HUES64 (cell line): ENCODE measurements at regions not wholly inside any gene's neighbourhood (a gene's known extent, or its start where the extent isn't known, plus 50 kb on each side); places are given as distances from the start of the nearest gene placed in this dataset.
"Not testable (repeated sequence)": the region's sequence is repeated elsewhere in the genome, so short reads cannot be mapped to it uniquely, and the experiment has no call there.

Experiments used
- H3K27ac ChIP-seq: 2 replicates; pipeline ENCODE4 v1.7.0; 2013; ENCODE audit warnings: low read depth, low read length, inconsistent platforms
- H3K27me3 ChIP-seq: 2 replicates; pipeline ENCODE4 v1.6.1; 2013; ENCODE audit warnings: mild to moderate bottlenecking, low read length; ENCODE audit not compliant: insufficient read depth
- H3K36me3 ChIP-seq: 2 replicates; pipeline ENCODE4 v1.6.1; 2013; ENCODE audit warnings: mild to moderate bottlenecking, low read length; ENCODE audit not compliant: insufficient read depth
- H3K4me1 ChIP-seq: 2 replicates; pipeline ENCODE4 v1.6.1; 2013; ENCODE audit warnings: mild to moderate bottlenecking, low read length, moderate library complexity; ENCODE audit not compliant: insufficient read depth
- H3K4me3 ChIP-seq: 2 replicates; pipeline ENCODE4 v1.5.1; 2013; ENCODE audit warnings: mild to moderate bottlenecking, low read length, moderate library complexity
- H3K9ac ChIP-seq: 2 replicates; pipeline ENCODE4 v1.6.1; 2013; ENCODE audit warnings: mild to moderate bottlenecking, low read depth, low read length
- H3K9me3 ChIP-seq: 2 replicates; pipeline ENCODE4 v1.6.1; 2013; ENCODE audit warnings: low read depth, low read length; ENCODE audit not compliant: insufficient read depth
- WGBS: fragments of 150-250, 120-280 bp; methylation state at CpG from one replicate; pipeline ENCODE4 v1.1.7; 2013; ENCODE audit warnings: missing lambda C conversion rate; 5-methylcytosine and 5-hydroxymethylcytosine counted together

GRCh38 chr11:19412070-19412469 lies 171.3 kb upstream of the E2F8 start:
- H3K4me3 ChIP-seq, H3K36me3 ChIP-seq, H3K9ac ChIP-seq, H3K27me3 ChIP-seq, H3K9me3 ChIP-seq, H3K4me1 ChIP-seq, H3K27ac ChIP-seq: not testable (repeated sequence)
- WGBS: 6% methylated on average over 3 of the region's 3 CpGs

DNA sequence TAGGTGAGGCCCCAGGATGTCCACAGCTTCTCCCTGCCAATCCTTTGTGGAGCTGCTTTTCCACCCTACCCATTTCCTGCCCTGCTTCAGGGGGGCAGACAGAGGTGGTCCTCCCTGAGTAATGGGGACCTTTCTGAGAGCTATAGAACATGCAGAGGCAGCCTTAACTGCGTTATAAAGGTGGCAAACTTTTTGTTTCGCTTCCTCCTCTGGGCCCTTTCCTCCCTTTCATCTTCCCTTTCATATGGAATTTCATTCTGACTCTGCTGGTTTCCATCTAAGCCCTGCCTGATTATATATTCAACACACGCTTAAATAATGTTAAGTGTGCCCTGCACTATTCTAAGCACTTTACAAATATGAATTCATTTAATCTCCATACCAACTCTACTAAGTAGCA lies 169.3 kb upstream of the E2F8 start:
- no peaks in the 10 kb centered on the region for H3K36me3 ChIP-seq
- no peaks in the 10 kb centered on the region for H3K27me3 ChIP-seq
- H3K4me1 ChIP-seq: peaks cover 3% of the 10 kb centered on the region; the same call in 1 of the 2 replicates
- 79% methylated on average over 3 of the region's 3 CpGs for WGBS
- no peaks in the 10 kb centered on the region for H3K9me3 ChIP-seq
- no peak overlapping the region for H3K27ac ChIP-seq
- H3K9ac ChIP-seq: no peak overlapping the region
- H3K4me3 ChIP-seq: no peak overlapping the region

- H3K36me3 ChIP-seq: no peaks in the 10 kb centered on the region
- H3K9ac ChIP-seq: no peak overlapping the region
- no peak overlapping the region for H3K27ac ChIP-seq
- no peaks in the 10 kb centered on the region for H3K27me3 ChIP-seq
- no peaks in the 10 kb centered on the region for H3K9me3 ChIP-seq
- 92% methylated on average over 3 of the region's 3 CpGs for WGBS
- peaks cover 3% of the 10 kb centered on the region; the same call in 1 of the 2 replicates for H3K4me1 ChIP-seq
- H3K4me3 ChIP-seq: no peak overlapping the region
Observed at GRCh38 chr11:19409307-19409706, 168.6 kb upstream of the E2F8 start.

GRCh38 chr11:19407677-19408270 lies 167.0 kb upstream of the E2F8 start:
- Histone ChIP-seq H3K4me1 (peaks cover 3% of the 10 kb centered on the region; the same call in 1 of the 2 replicates), H3K27ac (no peak overlapping the region), H3K36me3 (no peaks in the 10 kb centered on the region), H3K4me3 (no peak overlapping the region), H3K9ac (no peak overlapping the region), H3K9me3 (no peaks in the 10 kb centered on the region), H3K27me3 (no peaks in the 10 kb centered on the region)
- 92% methylated on average over 17 of the region's 17 CpGs for WGBS

- Histone ChIP-seq H3K9ac (no peak overlapping the region), H3K27ac (no peak overlapping the region), H3K9me3 (no peaks in the 10 kb centered on the region), H3K4me1 (no peaks in the 10 kb centered on the region), H3K36me3 (no peaks in the 10 kb centered on the region), H3K4me3 (no peak overlapping the region), H3K27me3 (no peaks in the 10 kb centered on the region)
- WGBS: 86% methylated on average over 4 of the region's 4 CpGs
Observed at GRCh38 chr11:19405966-19406365, 165.2 kb upstream of the E2F8 start.

DNA sequence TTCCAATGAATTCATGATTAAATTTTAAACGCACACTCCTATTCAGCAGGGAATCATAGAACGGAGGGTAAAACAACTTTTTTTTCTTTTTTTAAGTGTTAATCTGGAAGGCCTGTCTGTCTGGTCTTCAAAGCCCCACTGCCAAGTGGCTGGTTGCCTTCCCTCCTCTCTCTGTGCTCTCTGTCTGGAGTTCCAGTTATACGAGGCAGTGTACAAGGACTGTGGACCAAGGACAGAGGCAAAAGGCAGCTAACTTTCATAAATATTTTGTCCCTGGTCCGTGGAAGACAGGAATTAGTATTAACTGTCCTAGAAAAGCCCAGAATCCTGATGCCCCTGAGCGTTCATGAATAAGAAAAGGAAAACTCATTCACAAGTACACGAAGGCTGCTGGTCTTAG lies 164.0 kb upstream of the E2F8 start:
- Histone ChIP-seq H3K4me3 (no peak overlapping the region), H3K27me3 (no peaks in the 10 kb centered on the region), H3K9me3 (no peaks in the 10 kb centered on the region), H3K36me3 (no peaks in the 10 kb centered on the region), H3K9ac (no peak overlapping the region), H3K4me1 (no peaks in the 10 kb centered on the region), H3K27ac (no peak overlapping the region)
- WGBS: 92% methylated on average over 4 of the region's 6 CpGs

- Histone ChIP-seq H3K27ac (no peak overlapping the region), H3K4me1 (no peaks in the 10 kb centered on the region), H3K4me3 (no peak overlapping the region), H3K36me3 (no peaks in the 10 kb centered on the region), H3K9me3 (no peaks in the 10 kb centered on the region), H3K9ac (no peak overlapping the region), H3K27me3 (no peaks in the 10 kb centered on the region)
- WGBS: 79% methylated on average over 7 of the region's 7 CpGs
Observed at GRCh38 chr11:19403196-19403895, 162.6 kb upstream of the E2F8 start.

DNA sequence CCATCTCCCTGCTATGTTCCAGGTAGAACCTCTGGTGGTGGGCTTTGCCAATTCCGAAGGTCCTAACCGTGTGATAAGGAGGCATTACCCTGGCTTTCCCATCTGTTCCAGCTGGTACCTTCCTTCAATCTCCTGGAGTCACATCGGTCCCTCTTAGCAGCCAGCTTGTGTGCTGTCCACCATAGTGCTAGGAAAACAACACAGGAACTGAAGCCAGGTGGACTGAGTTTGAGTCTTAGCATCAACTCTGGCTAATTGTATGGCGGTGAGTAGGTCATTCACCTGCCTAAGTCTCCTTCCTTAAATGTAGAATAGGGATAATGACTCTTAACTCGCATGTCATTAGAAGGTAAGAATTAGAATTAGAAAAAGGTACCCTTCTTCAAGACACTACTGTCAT lies 159.6 kb upstream of the E2F8 start:
- H3K36me3 ChIP-seq: no peaks in the 10 kb centered on the region

GRCh38 chr11:19398772-19399527 lies 158.2 kb upstream of the E2F8 start:
- Histone ChIP-seq H3K4me3 (no peak overlapping the region), H3K27ac (no peak overlapping the region), H3K27me3 (no peaks in the 10 kb centered on the region)

More for the DNA sequence above, 159.6 kb upstream of the E2F8 start:
- H3K4me1 ChIP-seq: peaks cover under 1% of the 10 kb centered on the region; the same call in 1 of the 2 replicates
- WGBS: 96% methylated on average over 4 of the region's 5 CpGs
- no peaks in the 10 kb centered on the region for H3K9me3 ChIP-seq
- H3K27ac ChIP-seq: no peak overlapping the region
- no peak overlapping the region for H3K4me3 ChIP-seq
- no peaks in the 10 kb centered on the region for H3K27me3 ChIP-seq
- H3K9ac ChIP-seq: no peak overlapping the region

GRCh38 chr11:19398273-19398672 lies 157.5 kb upstream of the E2F8 start:
- Histone ChIP-seq H3K27me3 (no peaks in the 10 kb centered on the region), H3K36me3 (no peaks in the 10 kb centered on the region), H3K27ac (no peak overlapping the region), H3K9me3 (no peaks in the 10 kb centered on the region), H3K4me1 (peaks cover 6% of the 10 kb centered on the region; the same call in 1 of the 2 replicates), H3K9ac (no peak overlapping the region), H3K4me3 (no peak overlapping the region)
- 87% methylated on average over 5 of the region's 5 CpGs for WGBS

More at GRCh38 chr11:19398772-19399527, 158.2 kb upstream of the E2F8 start:
- no peaks in the 10 kb centered on the region for H3K36me3 ChIP-seq
- H3K4me1 ChIP-seq: peaks cover 6% of the 10 kb centered on the region; the same call in 1 of the 2 replicates
- H3K9ac ChIP-seq: no peak overlapping the region
- 83% methylated on average over 9 of the region's 9 CpGs for WGBS
- H3K9me3 ChIP-seq: no peaks in the 10 kb centered on the region

DNA sequence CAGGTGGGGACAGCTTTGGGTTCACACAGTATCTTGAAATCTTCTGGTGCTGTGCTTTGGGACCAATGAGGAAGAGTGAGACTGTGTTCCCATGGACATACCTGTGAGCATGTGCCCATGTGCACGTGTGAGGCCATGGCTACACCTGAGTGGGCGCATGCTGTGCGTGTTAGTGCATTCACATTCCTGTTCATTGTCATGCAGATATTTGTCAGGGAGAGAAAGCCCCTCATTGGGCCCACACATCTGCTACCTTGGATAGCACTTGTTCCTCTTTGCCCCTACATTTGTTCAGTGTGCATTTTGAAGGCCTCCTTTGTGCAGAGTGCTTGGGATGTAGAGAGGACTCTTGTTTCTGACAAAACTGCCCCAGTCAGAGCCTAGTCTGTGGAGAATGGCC lies 154.3 kb upstream of the E2F8 start:
- Histone ChIP-seq H3K36me3 (no peaks in the 10 kb centered on the region), H3K4me1 (peaks cover 6% of the 10 kb centered on the region; the same call in 1 of the 2 replicates), H3K27ac (no peak overlapping the region), H3K27me3 (no peaks in the 10 kb centered on the region), H3K9me3 (no peaks in the 10 kb centered on the region), H3K4me3 (no peak overlapping the region), H3K9ac (no peak overlapping the region)
- 54% methylated on average over 3 of the region's 3 CpGs for WGBS
